H9 (cell line): ENCODE measurements at regions not wholly inside any gene's neighbourhood (a gene's known extent, or its start where the extent isn't known, plus 50 kb on each side); places are given as distances from the start of the nearest gene placed in this dataset.
"Not testable (repeated sequence)": the region's sequence is repeated elsewhere in the genome, so short reads cannot be mapped to it uniquely, and the experiment has no call there.

ENCODE experiments used
- DNase-seq: peaks from one replicate; pipeline ENCODE4 v3.0.0-alpha.2; 2017
- H2AFZ ChIP-seq: one replicate; pipeline ENCODE4 v1.6.1; 2013; ENCODE audit warnings: mild to moderate bottlenecking, low read length, control low read depth, moderate library complexity
- H2AK5ac ChIP-seq: 2 replicates; pipeline ENCODE4 v1.6.1; 2013; ENCODE audit warnings: low read length, control low read depth, mixed read lengths; ENCODE audit not compliant: insufficient read length
- H2BK120ac ChIP-seq: one replicate; pipeline ENCODE4 v1.6.1; 2013; ENCODE audit warnings: low read depth, mild to moderate bottlenecking, low read length, control low read depth, inconsistent platforms; ENCODE audit not compliant: poor library complexity, severe bottlenecking
- H2BK12ac ChIP-seq: 2 replicates; pipeline ENCODE4 v1.6.1; 2013; ENCODE audit warnings: low read length, control low read depth, mixed read lengths, low read depth; ENCODE audit not compliant: insufficient read length
- H2BK15ac ChIP-seq: 2 replicates; pipeline ENCODE4 v1.6.1; 2013; ENCODE audit warnings: low read depth, low read length, control low read depth
- H2BK20ac ChIP-seq: one replicate; pipeline ENCODE4 v1.6.1; 2013; ENCODE audit warnings: low read depth, mild to moderate bottlenecking, low read length, control low read depth, inconsistent platforms; ENCODE audit not compliant: poor library complexity, severe bottlenecking
- H2BK5ac ChIP-seq: 2 replicates; pipeline ENCODE4 v1.6.1; 2013; ENCODE audit warnings: low read length, control low read depth, mixed read lengths; ENCODE audit not compliant: insufficient read length
- H3K14ac ChIP-seq: 2 replicates; pipeline ENCODE4 v1.6.1; 2013; ENCODE audit warnings: low read length, control low read depth; ENCODE audit not compliant: insufficient read depth
- H3K18ac ChIP-seq: 2 replicates; pipeline ENCODE4 v1.6.1; 2013; ENCODE audit warnings: low read depth, mild to moderate bottlenecking, mixed read lengths, low read length, control low read depth; ENCODE audit not compliant: insufficient read length
- H3K23ac ChIP-seq: 2 replicates; pipeline ENCODE4 v1.6.1; 2013; ENCODE audit warnings: low read length, control low read depth, mixed read lengths, low read depth; ENCODE audit not compliant: insufficient read length
- H3K23me2 ChIP-seq: 2 replicates; pipeline ENCODE4 v1.6.1; 2013; ENCODE audit warnings: low read depth, mild to moderate bottlenecking, mixed read lengths, low read length, control low read depth; ENCODE audit not compliant: insufficient read length, poor library complexity, severe bottlenecking
- H3K27ac ChIP-seq: 2 replicates; pipeline ENCODE4 v1.5.1; 2013; ENCODE audit warnings: low read length, control low read depth, mixed read lengths, low read depth; ENCODE audit not compliant: insufficient read length
- H3K27me3 ChIP-seq: 2 replicates; pipeline ENCODE4 v1.6.1; 2013; ENCODE audit warnings: low read length, control low read depth, inconsistent platforms; ENCODE audit not compliant: insufficient read depth
- H3K4ac ChIP-seq: 2 replicates; pipeline ENCODE4 v1.6.1; 2013; ENCODE audit warnings: low read depth, mild to moderate bottlenecking, control low read depth, inconsistent platforms, low read length, moderate library complexity
- H3K4me1 ChIP-seq: 2 replicates; pipeline ENCODE4 v1.6.1; 2013; ENCODE audit warnings: low read length, control low read depth, inconsistent platforms; ENCODE audit not compliant: insufficient read depth
- H3K4me2 ChIP-seq: 2 replicates; pipeline ENCODE4 v1.6.1; 2013; ENCODE audit warnings: low read length, control low read depth, mixed read lengths; ENCODE audit not compliant: insufficient read length, insufficient read depth
- H3K56ac ChIP-seq: 2 replicates; pipeline ENCODE4 v1.6.1; 2013; ENCODE audit warnings: low read depth, mild to moderate bottlenecking, mixed read lengths, low read length, control low read depth; ENCODE audit not compliant: insufficient read length
- H3K79me1 ChIP-seq: 2 replicates; pipeline ENCODE4 v1.6.1; 2013; ENCODE audit warnings: low read depth, mild to moderate bottlenecking, moderate library complexity, low read length, control low read depth, inconsistent platforms; ENCODE audit not compliant: insufficient read depth, poor library complexity, severe bottlenecking
- H3K79me2 ChIP-seq: 2 replicates; pipeline ENCODE4 v1.6.1; 2013; ENCODE audit warnings: low read length, control low read depth, inconsistent platforms; ENCODE audit not compliant: insufficient read depth
- H3K9ac ChIP-seq: 2 replicates; pipeline ENCODE4 v1.6.1; 2013; ENCODE audit warnings: low read length, control low read depth, mixed read lengths; ENCODE audit not compliant: insufficient read length; ENCODE audit errors: extremely low read depth
- H3K9me3 ChIP-seq: one replicate; pipeline ENCODE4 v1.6.1; 2013; ENCODE audit warnings: low read depth, low read length, inconsistent platforms; ENCODE audit not compliant: control insufficient read depth
- H3T11ph ChIP-seq: one replicate; pipeline ENCODE4 v1.6.1; 2013; ENCODE audit warnings: mild to moderate bottlenecking, low read length, control low read depth, inconsistent platforms
- H4K20me1 ChIP-seq: one replicate; pipeline ENCODE4 v1.6.1; 2013; ENCODE audit not compliant: control insufficient read depth, insufficient read length, insufficient read depth
- H4K5ac ChIP-seq: 2 replicates; pipeline ENCODE4 v1.6.1; 2013; ENCODE audit warnings: low read depth, mild to moderate bottlenecking, mixed read lengths, low read length, control low read depth; ENCODE audit not compliant: insufficient read length
- H4K8ac ChIP-seq: replicated peaks from 2 replicates; pipeline ENCODE4 v1.6.1; 2013; ENCODE audit warnings: low read length, control low read depth, mixed read lengths, low read depth; ENCODE audit not compliant: insufficient read length
- H4K91ac ChIP-seq: 2 replicates; pipeline ENCODE4 v1.6.1; 2013; ENCODE audit warnings: low read depth, mild to moderate bottlenecking, moderate library complexity, mixed read lengths, low read length, control low read depth; ENCODE audit not compliant: insufficient read length
- H3K27ac Mint-ChIP-seq, 3 experiments: 2 replicates in 2 of 3; 3 replicates in 1 of 3; pipeline ENCODE4 v1.8.0; 2020 to 2021; ENCODE audit warnings: mixed read lengths in 3 of 3, mild to moderate bottlenecking in 1 of 3, moderate library complexity in 1 of 3
- H3K27me3 Mint-ChIP-seq: 2 replicates; pipeline ENCODE4 v1.8.0; 2021; ENCODE audit warnings: low read depth, mild to moderate bottlenecking, moderate library complexity, mixed read lengths
- H3K36me3 Mint-ChIP-seq, 3 experiments: 2 replicates in 2 of 3; 3 replicates in 1 of 3; pipeline ENCODE4 v1.8.0; 2020 to 2021; ENCODE audit warnings: low read depth in 3 of 3, mixed read lengths in 3 of 3; ENCODE audit not compliant: insufficient read depth in 1 of 3
- H3K4me1 Mint-ChIP-seq, 2 experiments: 2 replicates each; pipeline ENCODE4 v1.8.0; 2020; ENCODE audit warnings: mixed read lengths in 2 of 2
- H3K4me3 Mint-ChIP-seq, 2 experiments: 2 replicates in 1 of 2; 3 replicates in 1 of 2; pipeline ENCODE4 v1.8.0; 2020 to 2021; ENCODE audit warnings: mild to moderate bottlenecking in 2 of 2, mixed read lengths in 2 of 2, moderate library complexity in 1 of 2
- H3K9me3 Mint-ChIP-seq, 2 experiments: 2 replicates in 1 of 2; 3 replicates in 1 of 2; pipeline ENCODE4 v1.8.0; 2020; ENCODE audit warnings: mild to moderate bottlenecking in 2 of 2, mixed read lengths in 2 of 2, moderate library complexity in 1 of 2
- CTCF ChIP-seq: fragments of 200-600 bp; sonication (generic); conservative IDR thresholded peaks from 3 replicates; pipeline ENCODE4 v1.8.0; 2021; ENCODE audit warnings: antibody characterized with exemption, mild to moderate bottlenecking
- WGBS: extraction: QIAGEN DNeasy Blood & Tissue Kit; methylation state at CpG from one replicate; pipeline ENCODE4 v1.1.7; 2013; ENCODE audit warnings: missing lambda C conversion rate, low lambda C conversion rate, mixed read lengths; ENCODE audit not compliant: insufficient read length; ENCODE audit errors: extremely low coverage; 5-methylcytosine and 5-hydroxymethylcytosine counted together

DNA sequence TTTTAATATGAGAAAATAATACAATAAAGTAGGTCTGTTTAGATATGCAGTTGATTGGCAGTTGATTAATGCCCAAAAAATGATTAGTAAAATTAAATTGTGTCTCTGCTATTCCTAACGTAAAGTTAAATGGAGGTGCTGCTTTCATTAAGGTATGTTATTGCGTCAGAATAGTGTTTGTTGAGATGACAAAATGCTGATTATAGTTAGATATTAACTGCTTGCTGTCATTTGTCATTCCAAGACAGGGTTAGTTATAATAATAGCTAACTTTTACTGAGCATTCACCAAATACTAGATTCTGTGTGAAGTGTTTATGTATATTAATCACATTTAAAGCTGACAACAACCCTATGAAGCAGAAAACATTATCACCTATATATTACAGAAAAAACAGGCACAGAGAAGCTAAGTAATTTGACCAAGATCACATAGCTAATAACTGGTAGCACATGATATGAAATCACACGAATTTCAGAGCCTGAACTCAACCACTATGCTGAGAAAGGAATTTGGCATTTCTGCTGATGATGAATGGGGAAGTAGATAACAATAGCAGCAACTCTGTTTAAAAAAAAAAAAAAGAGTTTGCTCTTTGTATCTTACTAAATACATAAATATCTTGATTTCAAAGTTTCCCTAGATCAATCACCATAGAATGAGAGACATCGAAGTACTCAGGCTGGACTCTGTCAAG is 59.7 kb upstream of the WDR44 start:
- WGBS, result no CpG with 5 or more reads among the region's 4 CpGs
- H2AK5ac ChIP-seq, result no peak overlapping the region
- H3K56ac ChIP-seq, result no peak overlapping the region
- H3K23me2 ChIP-seq, result no peaks in the 10 kb centered on the region
- H2BK5ac ChIP-seq, result no peak overlapping the region
- H4K91ac ChIP-seq, result no peak overlapping the region
- no peak overlapping the region for H2BK12ac ChIP-seq
- H4K5ac ChIP-seq, result no peak overlapping the region
- H3K9me3 ChIP-seq, result peaks cover 17% of the 10 kb centered on the region
- H3K18ac ChIP-seq, result no peak overlapping the region
- no peaks in the 10 kb centered on the region for H4K20me1 ChIP-seq
- H3K4me1 ChIP-seq, result no peaks in the 10 kb centered on the region
- H3K36me3 Mint-ChIP-seq, result peaks cover 0 to 4% (median 3%) of the 10 kb centered on the region in 3 experiments; a peak in 5 of 7 replicates
- DNase-seq, result no peak
- no peak overlapping the region for H3K4me2 ChIP-seq
- no peak overlapping the region for H4K8ac ChIP-seq
- peaks cover 5 to 7% of the 10 kb centered on the region in 2 experiments; a peak in 3 of 4 replicates for H3K4me1 Mint-ChIP-seq
- no peak for TF ChIP-seq CTCF
- no peak overlapping the region for H3K27ac ChIP-seq
- no peaks in the 10 kb centered on the region for H3K27me3 ChIP-seq
- H3T11ph ChIP-seq, result no peak overlapping the region
- H3K9me3 Mint-ChIP-seq, result peaks cover 9 to 37% of the 10 kb centered on the region in 2 experiments; a peak in 4 of 5 replicates
- H3K23ac ChIP-seq, result no peak overlapping the region
- no peak overlapping the region for H3K4me3 Mint-ChIP-seq
- H3K79me1 ChIP-seq, result no peaks in the 10 kb centered on the region
- H2AFZ ChIP-seq, result no peak overlapping the region
- H3K4ac ChIP-seq, result no peak overlapping the region
- H2BK120ac ChIP-seq, result no peak overlapping the region
- no peak overlapping the region for H2BK20ac ChIP-seq
- no peak overlapping the region for H3K14ac ChIP-seq
- H3K79me2 ChIP-seq, result no peaks in the 10 kb centered on the region
- no peak overlapping the region for H3K27ac Mint-ChIP-seq
- no peaks in the 10 kb centered on the region; the same call in 1 of the 2 replicates for H3K27me3 Mint-ChIP-seq
- H2BK15ac ChIP-seq, result no peak overlapping the region
- no peak overlapping the region for H3K9ac ChIP-seq

DNA sequence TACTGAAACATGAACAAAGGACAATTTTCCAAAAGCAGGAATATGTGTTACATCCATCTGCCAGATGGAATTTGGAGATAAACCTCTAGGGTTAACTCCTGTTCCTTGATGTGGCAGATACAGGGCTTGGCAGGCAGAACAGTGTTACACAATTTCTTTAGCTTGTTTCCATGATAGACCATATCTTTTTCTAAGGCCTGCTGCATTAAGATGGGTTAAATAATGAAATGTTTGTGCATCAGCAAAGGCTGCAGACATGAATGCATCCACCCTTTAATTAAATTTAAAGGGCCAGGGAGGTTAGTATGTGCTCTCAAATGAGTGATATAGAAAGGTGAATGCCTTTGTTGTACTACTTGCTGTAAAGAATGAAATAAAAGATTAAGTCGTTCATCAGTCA is 50.1 kb upstream of the WDR44 start:
- H3K27me3 ChIP-seq, H4K8ac ChIP-seq, H3K4me1 ChIP-seq, H2AFZ ChIP-seq, H2BK20ac ChIP-seq, H3K23ac ChIP-seq, H2AK5ac ChIP-seq, H3K27ac Mint-ChIP-seq, H2BK120ac ChIP-seq, DNase-seq, H2BK5ac ChIP-seq, H3K27ac ChIP-seq, H2BK15ac ChIP-seq, H3K56ac ChIP-seq, H3K4me1 Mint-ChIP-seq, H3K9ac ChIP-seq, H3K23me2 ChIP-seq, H3K27me3 Mint-ChIP-seq, H3T11ph ChIP-seq, H3K4me3 Mint-ChIP-seq, H4K91ac ChIP-seq, H3K79me1 ChIP-seq, H4K5ac ChIP-seq, H3K18ac ChIP-seq, H3K79me2 ChIP-seq, H3K4ac ChIP-seq, H2BK12ac ChIP-seq, H3K4me2 ChIP-seq, H4K20me1 ChIP-seq, H3K14ac ChIP-seq: not testable (repeated sequence)
- peaks cover 8 to 13% (median 12%) of the 10 kb centered on the region in 3 experiments for H3K36me3 Mint-ChIP-seq
- H3K9me3 ChIP-seq, result peaks cover 35% of the 10 kb centered on the region
- WGBS, result no CpG with 5 or more reads among the region's 1 CpG
- peaks cover 37 to 64% of the 10 kb centered on the region in 2 experiments for H3K9me3 Mint-ChIP-seq
